Neural progenitor cell (in vitro differentiated cells): ENCODE measurements at regions not wholly inside any gene's neighbourhood (a gene's known extent, or its start where the extent isn't known, plus 50 kb on each side); places are given as distances from the start of the nearest gene placed in this dataset.

Source experiments
- EZH2 ChIP-seq: fragments of 200-600 bp; sonication (generic); IDR thresholded peaks from 2 replicates; pipeline ENCODE4 v1.6.1; 2017; ENCODE audit warnings: antibody characterized with exemption, mild to moderate bottlenecking, moderate library complexity
- TF ChIP-seq, protein P1 (sequence below): fragments of 200-600 bp; sonication (generic); IDR thresholded peaks from 2 replicates; pipeline ENCODE4 v1.5.1; 2017; ENCODE audit warnings: antibody characterized with exemption, mild to moderate bottlenecking

GRCh38 chr18:1958798-1959197, 612.5 kb downstream of the METTL4 start:
- TF ChIP-seq, protein P1, sequence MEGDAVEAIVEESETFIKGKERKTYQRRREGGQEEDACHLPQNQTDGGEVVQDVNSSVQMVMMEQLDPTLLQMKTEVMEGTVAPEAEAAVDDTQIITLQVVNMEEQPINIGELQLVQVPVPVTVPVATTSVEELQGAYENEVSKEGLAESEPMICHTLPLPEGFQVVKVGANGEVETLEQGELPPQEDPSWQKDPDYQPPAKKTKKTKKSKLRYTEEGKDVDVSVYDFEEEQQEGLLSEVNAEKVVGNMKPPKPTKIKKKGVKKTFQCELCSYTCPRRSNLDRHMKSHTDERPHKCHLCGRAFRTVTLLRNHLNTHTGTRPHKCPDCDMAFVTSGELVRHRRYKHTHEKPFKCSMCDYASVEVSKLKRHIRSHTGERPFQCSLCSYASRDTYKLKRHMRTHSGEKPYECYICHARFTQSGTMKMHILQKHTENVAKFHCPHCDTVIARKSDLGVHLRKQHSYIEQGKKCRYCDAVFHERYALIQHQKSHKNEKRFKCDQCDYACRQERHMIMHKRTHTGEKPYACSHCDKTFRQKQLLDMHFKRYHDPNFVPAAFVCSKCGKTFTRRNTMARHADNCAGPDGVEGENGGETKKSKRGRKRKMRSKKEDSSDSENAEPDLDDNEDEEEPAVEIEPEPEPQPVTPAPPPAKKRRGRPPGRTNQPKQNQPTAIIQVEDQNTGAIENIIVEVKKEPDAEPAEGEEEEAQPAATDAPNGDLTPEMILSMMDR: no peak
- TF ChIP-seq EZH2: no peak
